ENCODE measurements at regions not wholly inside any gene's neighbourhood (a gene's known extent, or its start where the extent isn't known, plus 50 kb on each side); places are given as distances from the start of the nearest gene placed in this dataset.

DNA sequence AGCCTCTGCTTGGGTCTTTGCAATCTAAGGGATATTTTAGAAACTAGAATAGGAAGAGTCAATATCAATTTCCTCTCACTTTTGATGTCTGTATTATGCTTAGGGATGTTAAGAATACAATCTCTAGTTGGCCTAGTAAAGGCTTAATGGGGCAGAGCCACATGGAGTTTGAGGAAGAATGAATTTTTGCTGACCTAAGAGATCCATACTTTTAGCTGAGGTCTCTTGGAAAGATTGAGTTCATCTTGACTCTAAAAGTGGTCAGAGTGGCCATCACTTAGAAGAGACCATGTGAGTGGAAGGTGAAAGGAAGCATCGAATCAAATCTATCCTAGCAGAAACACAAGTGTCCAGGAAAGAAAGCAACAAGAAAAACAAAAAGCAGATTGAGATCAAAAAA is 92.2 kb upstream of the SLC28A3 start:
- TF ChIP-seq POLR2A (IDR thresholded peaks at IDR 0.05; ENCODE audit: extremely low read depth, insufficient read length) (no peak), MYC (IDR thresholded peaks at IDR 0.05; ENCODE audit: low read depth, low read length) (no peak)
- TF ChIP-seq, protein P1, sequence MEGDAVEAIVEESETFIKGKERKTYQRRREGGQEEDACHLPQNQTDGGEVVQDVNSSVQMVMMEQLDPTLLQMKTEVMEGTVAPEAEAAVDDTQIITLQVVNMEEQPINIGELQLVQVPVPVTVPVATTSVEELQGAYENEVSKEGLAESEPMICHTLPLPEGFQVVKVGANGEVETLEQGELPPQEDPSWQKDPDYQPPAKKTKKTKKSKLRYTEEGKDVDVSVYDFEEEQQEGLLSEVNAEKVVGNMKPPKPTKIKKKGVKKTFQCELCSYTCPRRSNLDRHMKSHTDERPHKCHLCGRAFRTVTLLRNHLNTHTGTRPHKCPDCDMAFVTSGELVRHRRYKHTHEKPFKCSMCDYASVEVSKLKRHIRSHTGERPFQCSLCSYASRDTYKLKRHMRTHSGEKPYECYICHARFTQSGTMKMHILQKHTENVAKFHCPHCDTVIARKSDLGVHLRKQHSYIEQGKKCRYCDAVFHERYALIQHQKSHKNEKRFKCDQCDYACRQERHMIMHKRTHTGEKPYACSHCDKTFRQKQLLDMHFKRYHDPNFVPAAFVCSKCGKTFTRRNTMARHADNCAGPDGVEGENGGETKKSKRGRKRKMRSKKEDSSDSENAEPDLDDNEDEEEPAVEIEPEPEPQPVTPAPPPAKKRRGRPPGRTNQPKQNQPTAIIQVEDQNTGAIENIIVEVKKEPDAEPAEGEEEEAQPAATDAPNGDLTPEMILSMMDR (IDR thresholded peaks at IDR 0.05; ENCODE audit: low read depth, low read length): no peak
- TF ChIP-seq, protein P2, sequence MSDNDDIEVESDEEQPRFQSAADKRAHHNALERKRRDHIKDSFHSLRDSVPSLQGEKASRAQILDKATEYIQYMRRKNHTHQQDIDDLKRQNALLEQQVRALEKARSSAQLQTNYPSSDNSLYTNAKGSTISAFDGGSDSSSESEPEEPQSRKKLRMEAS (IDR thresholded peaks at IDR 0.05; ENCODE audit: low read depth, low read length): no peak
